GM18868 (cell line): ENCODE measurements at regions not wholly inside any gene's neighbourhood (a gene's known extent, or its start where the extent isn't known, plus 50 kb on each side); places are given as distances from the start of the nearest gene placed in this dataset.

Source experiments
- ATAC-seq: cut with Tn5 transposase; IDR thresholded peaks from one replicate; pipeline ENCODE4 v1.9.1; 2021; ENCODE audit warnings: mild to moderate bottlenecking, moderate library complexity; ENCODE audit not compliant: unreplicated experiment

DNA sequence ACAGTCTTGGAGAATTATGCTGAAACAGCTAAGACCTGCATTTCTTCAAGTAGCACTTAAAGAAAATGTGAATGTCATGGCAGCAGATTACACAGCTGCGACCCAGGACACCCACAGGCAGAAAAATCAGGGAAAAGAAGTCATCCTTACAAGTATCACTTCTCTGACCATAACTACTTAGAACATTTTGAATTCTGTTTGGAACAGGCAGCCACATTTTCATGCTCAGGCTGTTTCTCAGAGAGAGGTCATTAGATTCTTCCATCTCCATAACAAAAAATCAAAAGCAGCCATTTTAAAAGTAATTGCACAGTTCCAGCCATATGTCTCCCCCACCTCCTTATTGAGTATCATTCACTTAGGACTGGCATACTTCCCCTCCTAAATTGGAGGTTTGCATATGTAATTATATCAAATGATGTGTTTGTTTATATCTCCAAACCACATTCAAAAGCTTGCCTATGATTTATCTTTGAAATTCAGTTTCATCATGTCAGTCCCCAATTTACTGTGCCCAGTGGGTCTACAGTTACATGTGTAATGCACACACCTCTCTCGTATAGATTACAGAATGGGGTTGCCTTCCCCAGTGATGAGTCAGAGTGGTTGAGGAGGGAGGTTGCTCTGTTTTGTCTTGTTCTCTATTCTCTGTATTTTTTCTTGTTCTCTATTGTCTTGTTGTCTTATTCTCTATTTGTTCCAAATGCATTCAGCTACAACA is 276.5 kb upstream of the MTNR1B start:
- no peak for ATAC-seq

DNA sequence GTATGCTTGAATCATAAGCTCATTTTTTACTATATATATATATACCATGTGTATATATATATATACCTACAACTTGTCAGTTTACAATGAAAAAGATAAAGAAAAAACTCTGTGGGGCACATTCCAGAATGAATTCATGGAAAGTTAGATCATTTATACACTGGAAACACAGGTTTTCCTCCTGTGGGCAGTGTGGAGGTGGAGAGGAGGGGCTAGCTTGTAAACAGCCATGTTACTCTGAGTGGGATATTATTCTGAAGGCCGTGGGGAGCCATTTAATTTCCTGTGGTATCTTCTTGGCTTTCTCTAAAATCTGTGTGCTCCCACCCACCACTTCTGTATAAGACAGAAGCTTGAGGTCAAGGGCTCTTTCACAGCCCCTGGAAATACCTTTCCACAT is 273.4 kb upstream of the MTNR1B start:
- ATAC-seq = no peak

GRCh38 chr11:92697461-92698312 is 271.8 kb upstream of the MTNR1B start:
- ATAC-seq = no peak

DNA sequence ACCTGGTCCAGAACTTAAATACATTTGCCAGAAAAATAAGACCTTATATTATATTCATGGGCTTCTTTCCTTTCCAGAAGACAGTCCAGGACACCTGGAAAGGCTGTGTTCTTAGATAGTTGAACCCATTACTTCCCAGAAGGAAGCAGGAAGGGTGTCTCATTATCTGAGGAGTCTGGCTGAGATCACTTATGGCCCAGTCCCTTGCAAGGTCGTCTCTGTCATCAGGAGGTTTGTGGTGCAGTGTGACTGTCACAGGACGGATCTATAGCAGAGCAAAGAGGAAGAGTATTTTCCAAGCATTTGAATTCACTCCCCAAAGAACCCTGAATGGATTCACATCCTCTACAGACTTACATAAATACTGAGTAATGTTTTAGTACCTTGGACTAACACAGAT is 270.7 kb upstream of the MTNR1B start:
- no peak for ATAC-seq

DNA sequence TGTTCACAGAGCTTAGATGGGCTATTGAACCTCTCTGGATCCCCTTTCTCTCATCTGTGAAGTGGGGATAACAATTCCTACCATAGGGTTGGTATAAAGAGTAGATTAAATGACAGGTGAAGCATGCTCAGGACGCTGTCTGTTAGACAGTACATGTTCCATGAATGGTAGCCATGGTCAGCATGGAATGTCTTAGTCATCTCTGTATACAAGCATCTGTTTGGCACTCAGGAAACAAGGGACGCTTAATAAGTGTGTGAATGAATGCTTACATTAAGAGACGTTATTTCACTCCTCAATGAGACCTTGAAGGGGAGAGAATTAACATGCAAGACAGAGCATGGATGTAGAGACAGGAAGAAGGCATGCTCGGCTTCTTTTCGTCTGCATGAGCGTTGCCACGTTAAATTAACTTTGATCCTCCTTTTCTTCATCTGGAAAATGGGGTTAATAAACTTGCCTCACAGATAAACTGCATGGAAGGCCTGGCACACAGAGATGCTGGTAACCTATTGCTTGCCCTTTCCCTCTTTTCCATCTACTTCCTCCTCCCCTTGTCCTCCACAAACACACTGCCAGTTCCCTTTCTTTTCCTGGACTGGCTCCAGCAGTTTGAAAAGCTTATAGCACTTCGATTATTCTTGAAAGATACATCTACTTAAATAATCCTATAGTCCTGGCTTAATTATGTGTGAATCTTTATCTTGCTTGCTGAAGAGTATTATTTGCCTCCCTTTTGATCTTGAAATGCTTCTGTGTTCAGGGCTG is 267.2 kb upstream of the MTNR1B start:
- no peak for ATAC-seq

DNA sequence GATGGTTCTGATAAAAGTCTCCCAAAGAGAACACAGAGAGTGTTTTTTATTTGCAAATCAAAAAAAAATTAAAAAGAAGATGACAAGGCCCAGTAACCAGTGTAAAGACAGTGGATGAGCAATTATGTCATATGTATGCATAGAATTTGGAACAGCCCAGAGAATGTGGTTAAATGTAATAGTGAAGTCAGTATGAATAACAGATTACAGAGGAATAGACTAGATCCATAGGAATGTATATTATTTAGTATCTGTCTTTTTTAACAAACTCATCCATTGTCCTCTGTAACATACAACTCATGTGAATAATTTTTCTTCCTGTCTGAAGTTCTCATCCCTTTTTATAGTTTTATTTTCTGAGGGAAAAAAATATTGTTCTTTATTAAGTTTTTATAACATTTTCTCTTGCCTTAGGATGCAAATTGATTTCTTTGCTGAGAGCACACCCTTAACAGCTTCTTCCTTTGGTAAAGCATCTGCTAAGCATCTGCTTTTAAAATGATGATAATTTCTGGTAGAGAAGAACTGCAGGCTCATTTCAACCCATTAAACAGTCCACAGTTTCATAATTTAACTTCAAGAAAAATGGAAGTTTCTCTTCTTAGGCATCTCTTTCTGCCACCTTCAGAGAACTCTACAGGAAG is 266.5 kb upstream of the MTNR1B start:
- no peak for ATAC-seq

- ATAC-seq = no peak
These were observed 266.0 kb upstream of the MTNR1B start for GRCh38 chr11:92703449-92703830.

GRCh38 chr11:92707173-92707619 is 262.3 kb upstream of the MTNR1B start:
- ATAC-seq = no peak

DNA sequence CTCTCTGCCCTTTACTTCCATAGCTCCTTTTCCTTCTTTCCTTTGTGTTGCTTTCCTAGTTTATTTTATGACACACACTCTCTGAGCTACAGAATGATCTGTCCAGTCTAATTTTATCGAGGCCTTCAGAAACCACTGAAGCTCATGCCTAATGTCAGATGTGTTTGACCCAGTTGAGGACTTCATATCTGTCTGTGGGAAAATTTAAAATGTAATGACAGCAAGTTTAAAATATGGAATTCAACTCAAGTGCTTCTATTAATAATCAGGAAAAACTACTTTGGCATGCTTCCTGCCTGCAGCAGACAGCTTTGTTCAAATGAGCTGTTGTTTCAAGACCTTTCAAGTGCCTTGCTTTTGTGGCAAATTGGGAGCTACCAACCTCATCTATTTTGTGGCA is 261.8 kb upstream of the MTNR1B start:
- no peak for ATAC-seq

- no peak for ATAC-seq
These were observed 260.1 kb upstream of the MTNR1B start for GRCh38 chr11:92709329-92709728.

GRCh38 chr11:92711926-92712325 is 257.5 kb upstream of the MTNR1B start:
- no peak for ATAC-seq

DNA sequence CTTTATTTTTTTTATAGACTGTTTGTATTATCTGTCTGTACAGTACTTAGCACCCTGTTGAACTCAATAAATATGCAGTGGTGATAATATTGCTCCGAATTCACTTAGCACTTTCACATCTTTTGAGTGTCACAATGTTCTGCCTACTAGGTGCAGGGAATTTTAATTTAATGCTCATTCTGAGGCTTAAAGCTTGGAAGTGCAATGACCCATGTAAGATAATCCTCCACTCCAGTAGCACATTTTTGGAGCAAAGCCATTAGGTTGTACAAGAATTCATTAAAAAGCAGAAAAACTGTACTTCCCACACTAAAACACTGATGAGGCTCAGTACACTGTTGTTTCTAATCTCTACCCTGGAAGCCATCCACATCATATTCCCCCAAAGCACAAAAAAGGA is 255.3 kb upstream of the MTNR1B start:
- no peak for ATAC-seq

GRCh38 chr11:92717240-92717639 is 252.2 kb upstream of the MTNR1B start:
- no peak for ATAC-seq

- ATAC-seq = no peak
These were observed 249.1 kb upstream of the MTNR1B start for GRCh38 chr11:92720385-92720784.

DNA sequence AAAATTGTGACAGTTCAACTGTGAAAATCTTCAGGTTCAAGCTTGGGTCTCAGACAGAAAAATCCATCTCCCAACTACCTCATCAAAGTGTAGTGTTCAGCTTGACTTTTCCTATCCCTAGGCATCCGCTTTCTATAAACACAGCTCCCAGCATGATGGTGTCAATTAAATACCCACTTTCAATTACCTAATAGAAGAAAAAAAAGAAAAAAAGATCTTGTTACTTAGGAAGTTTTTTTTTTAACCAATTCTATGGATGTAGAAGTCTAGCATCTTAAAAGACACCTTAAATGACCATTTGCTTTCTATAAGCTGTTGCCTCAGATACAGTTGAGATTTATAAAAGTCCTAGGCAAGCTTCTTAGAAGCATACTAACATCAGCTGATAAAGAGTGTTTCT is 244.1 kb upstream of the MTNR1B start:
- ATAC-seq = no peak

- ATAC-seq = no peak
These were observed 242.3 kb upstream of the MTNR1B start for GRCh38 chr11:92727123-92727522.

- ATAC-seq = no peak
These were observed 241.7 kb upstream of the MTNR1B start for GRCh38 chr11:92727769-92728168.

DNA sequence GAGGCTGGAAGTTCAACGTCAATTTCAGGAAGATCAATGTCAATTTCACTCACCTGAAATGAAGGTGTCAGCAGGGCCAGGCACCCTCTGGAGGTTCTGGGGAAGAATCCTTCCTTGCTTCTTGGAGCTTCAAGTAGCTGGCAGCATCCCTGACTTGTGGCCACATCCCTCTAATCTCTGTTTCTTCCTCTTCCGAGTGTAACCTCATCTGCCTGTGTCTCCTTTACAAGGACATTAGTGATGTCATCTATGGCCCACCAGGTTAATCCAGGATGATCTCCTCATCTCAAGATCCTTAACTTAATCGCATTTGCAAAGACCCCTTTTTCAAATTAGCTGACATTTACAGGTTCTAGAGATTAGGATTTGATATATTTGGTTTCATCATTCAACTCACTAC is 240.8 kb upstream of the MTNR1B start:
- ATAC-seq = no peak

- peak; percentile 53 for ATAC-seq
These were observed 234.4 kb upstream of the MTNR1B start for GRCh38 chr11:92735039-92735438.

DNA sequence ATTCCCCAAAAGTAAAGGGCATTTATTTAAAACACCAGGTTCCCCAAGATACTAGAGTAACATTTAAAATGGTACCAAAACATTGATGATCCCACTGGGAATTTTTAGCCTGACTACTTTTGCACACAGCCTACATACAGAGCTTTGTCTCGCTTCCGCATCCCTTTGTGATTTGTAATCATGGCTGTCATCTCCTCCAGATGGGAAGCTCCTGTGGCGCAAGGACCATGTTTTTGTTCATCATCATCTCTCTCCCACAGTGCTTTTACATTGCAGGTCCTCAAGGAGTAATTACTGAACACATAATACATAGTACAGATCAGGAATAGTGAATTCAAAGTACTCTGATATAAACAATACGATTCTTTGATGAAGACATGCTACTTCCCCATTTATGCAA is 231.2 kb upstream of the MTNR1B start:
- no peak for ATAC-seq

DNA sequence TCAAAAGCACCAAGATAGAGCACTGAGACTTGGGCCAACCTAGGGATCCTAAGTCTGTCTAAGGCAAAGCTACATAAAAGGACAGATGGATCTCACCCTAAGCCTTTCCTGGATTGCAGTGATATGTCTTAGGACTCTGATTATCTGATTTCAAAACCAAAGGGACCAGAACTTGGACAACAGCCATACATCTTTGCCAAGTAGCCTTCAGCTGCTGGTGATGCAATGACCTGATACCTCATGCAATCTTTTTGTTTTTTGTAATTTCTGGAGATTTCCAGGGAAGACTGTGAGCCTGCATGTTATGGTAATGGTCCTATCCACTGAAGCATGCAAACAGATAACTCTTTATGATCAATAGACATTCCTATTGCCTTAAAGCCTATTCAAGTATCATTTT is 230.4 kb upstream of the MTNR1B start:
- ATAC-seq = no peak
